ENCODE measurements at regions not wholly inside any gene's neighbourhood (a gene's known extent, or its start where the extent isn't known, plus 50 kb on each side); places are given as distances from the start of the nearest gene placed in this dataset.
"Not testable (repeated sequence)": the region's sequence is repeated elsewhere in the genome, so short reads cannot be mapped to it uniquely, and the experiment has no call there.

GRCh38 chr2:111320965-111321364, 200.3 kb downstream of the BCL2L11 start:
- DNase-seq, result not testable (repeated sequence)

GRCh38 chr2:111323384-111323783, 202.7 kb downstream of the BCL2L11 start:
- not testable (repeated sequence) for DNase-seq

GRCh38 chr2:111327726-111328125, 207.0 kb downstream of the BCL2L11 start:
- DNase-seq, result not testable (repeated sequence)

GRCh38 chr2:111329309-111329708, 208.6 kb downstream of the BCL2L11 start:
- not testable (repeated sequence) for DNase-seq

GRCh38 chr2:111331099-111331724, 210.5 kb downstream of the BCL2L11 start:
- not testable (repeated sequence) for DNase-seq

GRCh38 chr2:111335220-111335907, 214.7 kb downstream of the BCL2L11 start:
- DNase-seq, result not testable (repeated sequence)

- DNase-seq, result not testable (repeated sequence)
These were observed 217.8 kb downstream of the BCL2L11 start for GRCh38 chr2:111338474-111338873.

- not testable (repeated sequence) for DNase-seq
These were observed 218.8 kb downstream of the BCL2L11 start for GRCh38 chr2:111339476-111339875.

- not testable (repeated sequence) for DNase-seq
These were observed 223.9 kb downstream of the BCL2L11 start for GRCh38 chr2:111344590-111344989.

GRCh38 chr2:111345439-111345838, 224.7 kb downstream of the BCL2L11 start:
- DNase-seq, result not testable (repeated sequence)

- not testable (repeated sequence) for DNase-seq
These were observed 225.6 kb downstream of the BCL2L11 start for GRCh38 chr2:111346018-111346930.

- DNase-seq, result not testable (repeated sequence)
These were observed 227.0 kb downstream of the BCL2L11 start for GRCh38 chr2:111347695-111348094.

- DNase-seq, result not testable (repeated sequence)
These were observed 227.6 kb downstream of the BCL2L11 start for GRCh38 chr2:111348316-111348715.

- DNase-seq, result not testable (repeated sequence)
These were observed 234.5 kb downstream of the BCL2L11 start for GRCh38 chr2:111355022-111355817.

GRCh38 chr2:111355823-111356511, 235.3 kb downstream of the BCL2L11 start:
- not testable (repeated sequence) for DNase-seq

GRCh38 chr2:111356512-111357031, 235.9 kb downstream of the BCL2L11 start:
- DNase-seq, result not testable (repeated sequence)

- not testable (repeated sequence) for DNase-seq
These were observed 245.4 kb downstream of the BCL2L11 start for GRCh38 chr2:111365986-111366640.

- DNase-seq, result not testable (repeated sequence)
These were observed 245.9 kb downstream of the BCL2L11 start for GRCh38 chr2:111366641-111367029.

GRCh38 chr2:111367080-111367479, 246.4 kb downstream of the BCL2L11 start:
- not testable (repeated sequence) for DNase-seq

GRCh38 chr2:111367871-111368270, 247.2 kb downstream of the BCL2L11 start:
- not testable (repeated sequence) for DNase-seq

GRCh38 chr2:111368288-111368687, 247.6 kb downstream of the BCL2L11 start:
- not testable (repeated sequence) for DNase-seq
